ENCODE measurements at regions not wholly inside any gene's neighbourhood (a gene's known extent, or its start where the extent isn't known, plus 50 kb on each side); places are given as distances from the start of the nearest gene placed in this dataset.

DNA sequence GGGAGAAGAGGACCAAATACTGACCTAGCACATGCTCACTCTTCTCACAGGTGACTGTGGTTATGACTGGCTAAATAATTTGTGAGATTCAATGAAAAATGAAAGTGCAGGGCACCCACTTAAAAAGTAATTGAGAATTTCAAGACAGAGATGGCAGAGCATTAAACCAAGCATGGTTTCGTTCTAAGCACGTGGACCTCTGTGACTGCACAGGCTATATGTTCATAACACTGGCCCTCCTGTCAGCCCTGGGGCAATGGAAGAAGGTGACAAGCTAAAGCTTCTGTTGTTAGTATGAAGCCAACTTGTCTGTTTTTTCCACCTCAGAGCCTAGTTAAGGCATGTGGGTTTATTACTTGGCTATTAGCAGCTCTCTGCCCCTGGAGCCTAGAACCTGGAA lies 130.9 kb downstream of the FASLG start:
- TF ChIP-seq, protein P1, sequence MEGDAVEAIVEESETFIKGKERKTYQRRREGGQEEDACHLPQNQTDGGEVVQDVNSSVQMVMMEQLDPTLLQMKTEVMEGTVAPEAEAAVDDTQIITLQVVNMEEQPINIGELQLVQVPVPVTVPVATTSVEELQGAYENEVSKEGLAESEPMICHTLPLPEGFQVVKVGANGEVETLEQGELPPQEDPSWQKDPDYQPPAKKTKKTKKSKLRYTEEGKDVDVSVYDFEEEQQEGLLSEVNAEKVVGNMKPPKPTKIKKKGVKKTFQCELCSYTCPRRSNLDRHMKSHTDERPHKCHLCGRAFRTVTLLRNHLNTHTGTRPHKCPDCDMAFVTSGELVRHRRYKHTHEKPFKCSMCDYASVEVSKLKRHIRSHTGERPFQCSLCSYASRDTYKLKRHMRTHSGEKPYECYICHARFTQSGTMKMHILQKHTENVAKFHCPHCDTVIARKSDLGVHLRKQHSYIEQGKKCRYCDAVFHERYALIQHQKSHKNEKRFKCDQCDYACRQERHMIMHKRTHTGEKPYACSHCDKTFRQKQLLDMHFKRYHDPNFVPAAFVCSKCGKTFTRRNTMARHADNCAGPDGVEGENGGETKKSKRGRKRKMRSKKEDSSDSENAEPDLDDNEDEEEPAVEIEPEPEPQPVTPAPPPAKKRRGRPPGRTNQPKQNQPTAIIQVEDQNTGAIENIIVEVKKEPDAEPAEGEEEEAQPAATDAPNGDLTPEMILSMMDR (IDR thresholded peaks at IDR 0.05; ENCODE audit: control extremely low read depth in 1 of 3, insufficient read depth in 1 of 3, low read depth in 1 of 3, low read length in 3 of 3): no peak
- no peak for TF ChIP-seq HDAC2 (IDR thresholded peaks at IDR 0.05; ENCODE audit: borderline replicate concordance in 1 of 2, low read depth in 2 of 2, low read length in 2 of 2)
- TF ChIP-seq ZNF274 (IDR thresholded peaks at IDR 0.05; ENCODE audit: borderline replicate concordance, extremely low read depth, low read length): no peak
- no peak for TF ChIP-seq RBBP5 (IDR thresholded peaks at IDR 0.05; ENCODE audit: borderline replicate concordance, low read depth, low read length)
- TF ChIP-seq, protein P2, sequence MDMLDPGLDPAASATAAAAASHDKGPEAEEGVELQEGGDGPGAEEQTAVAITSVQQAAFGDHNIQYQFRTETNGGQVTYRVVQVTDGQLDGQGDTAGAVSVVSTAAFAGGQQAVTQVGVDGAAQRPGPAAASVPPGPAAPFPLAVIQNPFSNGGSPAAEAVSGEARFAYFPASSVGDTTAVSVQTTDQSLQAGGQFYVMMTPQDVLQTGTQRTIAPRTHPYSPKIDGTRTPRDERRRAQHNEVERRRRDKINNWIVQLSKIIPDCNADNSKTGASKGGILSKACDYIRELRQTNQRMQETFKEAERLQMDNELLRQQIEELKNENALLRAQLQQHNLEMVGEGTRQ (IDR thresholded peaks at IDR 0.05; ENCODE audit: low read length): no peak
- no peak for TF ChIP-seq POLR2A (IDR thresholded peaks at IDR 0.05; ENCODE audit: control extremely low read depth in 1 of 2, low read depth in 2 of 2, low read length in 2 of 2)
- no peak for TF ChIP-seq POLR2AphosphoS5 (IDR thresholded peaks at IDR 0.05; ENCODE audit: low read depth, low read length)
- TF ChIP-seq EGR1 (IDR thresholded peaks at IDR 0.05; ENCODE audit: borderline replicate concordance, low read depth, low read length): no peak
- TF ChIP-seq JUN (IDR thresholded peaks at IDR 0.05; ENCODE audit: low read depth, low read length): no peak
- TF ChIP-seq EZH2 (IDR thresholded peaks at IDR 0.05; ENCODE audit: low read depth, low read length, severe bottlenecking): no peak

Data from H1 (cell line).